CD8-positive, alpha-beta memory T cell (primary cell): ENCODE measurements at regions not wholly inside any gene's neighbourhood (a gene's known extent, or its start where the extent isn't known, plus 50 kb on each side); places are given as distances from the start of the nearest gene placed in this dataset.
A peak's percentile ranks its signal among the peaks of the same experiment; 100 is the strongest.
"Not testable (repeated sequence)": the region's sequence is repeated elsewhere in the genome, so short reads cannot be mapped to it uniquely, and the experiment has no call there.

Experiments used
- CTCF ChIA-PET: fragments of 350-600 bp; sonication (Branson Sonifier 250); formaldehyde crosslinking; loops from one replicate; lab custom pipeline; 2021; ENCODE audit warnings: antibody characterized with exemption; lab: Charles Lee
- POLR2A ChIA-PET: fragments of 350-600 bp; sonication (Branson Sonifier 250); formaldehyde crosslinking; loops from one replicate; lab custom pipeline; 2021; ENCODE audit warnings: antibody characterized with exemption; lab: Charles Lee
- DNase-seq, 5 donors: peaks; one replicate each; pipeline versions ENCODE4 v3.0.0 to v3.0.0-alpha.2; 2020 to 2022; ENCODE audit warnings: mixed read lengths in 1 of 5
- H3K27ac ChIP-seq: one replicate; pipeline ENCODE4 v1.7.0; 2013; ENCODE audit warnings: low read depth, mild to moderate bottlenecking, low read length, moderate library complexity
- H3K27me3 ChIP-seq: 2 replicates; pipeline ENCODE4 v1.7.0; 2013; ENCODE audit warnings: low read length, mild to moderate bottlenecking; ENCODE audit not compliant: insufficient read depth, poor library complexity, severe bottlenecking
- H3K36me3 ChIP-seq: 2 replicates; pipeline ENCODE4 v1.7.0; 2013; ENCODE audit warnings: mild to moderate bottlenecking, low read length, moderate library complexity; ENCODE audit not compliant: insufficient read depth
- H3K4me1 ChIP-seq: 2 replicates; pipeline ENCODE4 v1.7.0; 2013; ENCODE audit warnings: mild to moderate bottlenecking, low read length, moderate library complexity; ENCODE audit not compliant: insufficient read depth
- H3K4me3 ChIP-seq: 2 replicates; pipeline ENCODE4 v1.7.0; 2013; ENCODE audit warnings: mild to moderate bottlenecking, low read length
- H3K9me3 ChIP-seq: 2 replicates; pipeline ENCODE4 v1.7.0; 2013; ENCODE audit warnings: mild to moderate bottlenecking, low read length
- H3K27ac Mint-ChIP-seq, 8 donors: one replicate each; pipeline ENCODE4 v1.8.0; 2020 to 2021; ENCODE audit warnings: mixed read lengths in 8 of 8, mild to moderate bottlenecking in 6 of 8, inconsistent platforms in 3 of 8, moderate library complexity in 3 of 8
- H3K27me3 Mint-ChIP-seq, 2 donors: one replicate each; pipeline ENCODE4 v1.8.0; 2020 to 2021; ENCODE audit warnings: mixed read lengths in 2 of 2, mild to moderate bottlenecking in 1 of 2, moderate library complexity in 1 of 2
- H3K36me3 Mint-ChIP-seq, 3 donors: one replicate each; pipeline ENCODE4 v1.8.0; 2020 to 2021; ENCODE audit warnings: mixed read lengths in 3 of 3, inconsistent platforms in 1 of 3, mild to moderate bottlenecking in 1 of 3
- H3K4me1 Mint-ChIP-seq, 3 donors: one replicate each; pipeline ENCODE4 v1.8.0; 2020 to 2021; ENCODE audit warnings: mixed read lengths in 3 of 3, inconsistent platforms in 1 of 3, mild to moderate bottlenecking in 1 of 3
- H3K4me3 Mint-ChIP-seq, 7 donors: one replicate each; pipeline ENCODE4 v1.8.0; 2020 to 2021; ENCODE audit warnings: mixed read lengths in 7 of 7, mild to moderate bottlenecking in 6 of 7, moderate library complexity in 4 of 7, inconsistent platforms in 2 of 7
- H3K9me3 Mint-ChIP-seq, 5 donors: one replicate each; pipeline ENCODE4 v1.8.0; 2020 to 2022; ENCODE audit warnings: mixed read lengths in 5 of 5, mild to moderate bottlenecking in 3 of 5, moderate library complexity in 2 of 5, inconsistent platforms in 1 of 5

DNA sequence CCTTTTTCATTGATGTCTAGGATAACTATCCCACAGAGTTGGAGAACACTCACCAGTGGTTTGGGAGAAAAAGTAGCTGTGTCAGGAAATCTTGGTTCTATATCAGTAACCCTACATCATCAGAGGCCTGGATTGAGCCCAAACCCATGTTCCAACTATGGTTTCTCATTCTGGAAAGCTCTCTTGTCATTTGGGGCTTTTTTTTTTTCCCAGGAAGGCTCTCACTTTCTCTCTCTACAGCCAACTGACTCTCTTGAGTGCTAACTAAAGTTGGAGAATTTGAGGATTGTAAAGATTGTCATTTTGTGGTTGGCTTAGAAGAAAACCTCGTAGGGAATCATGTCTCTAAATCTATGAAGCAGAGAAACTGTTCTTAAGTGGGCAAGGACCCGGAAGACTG lies 228.2 kb upstream of the DIPK2B start:
- no peaks in the 10 kb centered on the region for H3K36me3 ChIP-seq
- no peak overlapping the region for H3K27ac ChIP-seq
- DNase-seq: no peak
- CTCF ChIA-PET: no interaction called here
- Mint-ChIP-seq H3K27me3 (peaks cover 6 to 8% of the 10 kb centered on the region in 2 donors), H3K27ac (no peak overlapping the region), H3K4me1 (no peaks in the 10 kb centered on the region), H3K9me3 (peaks cover 0 to 8% (median 0%) of the 10 kb centered on the region in 5 donors), H3K36me3 (no peaks in the 10 kb centered on the region), H3K4me3 (no peak overlapping the region)
- POLR2A ChIA-PET: no interaction called here
- H3K9me3 ChIP-seq: no peaks in the 10 kb centered on the region
- no peak overlapping the region for H3K4me3 ChIP-seq
- H3K4me1 ChIP-seq: no peaks in the 10 kb centered on the region
- no peaks in the 10 kb centered on the region for H3K27me3 ChIP-seq

DNA sequence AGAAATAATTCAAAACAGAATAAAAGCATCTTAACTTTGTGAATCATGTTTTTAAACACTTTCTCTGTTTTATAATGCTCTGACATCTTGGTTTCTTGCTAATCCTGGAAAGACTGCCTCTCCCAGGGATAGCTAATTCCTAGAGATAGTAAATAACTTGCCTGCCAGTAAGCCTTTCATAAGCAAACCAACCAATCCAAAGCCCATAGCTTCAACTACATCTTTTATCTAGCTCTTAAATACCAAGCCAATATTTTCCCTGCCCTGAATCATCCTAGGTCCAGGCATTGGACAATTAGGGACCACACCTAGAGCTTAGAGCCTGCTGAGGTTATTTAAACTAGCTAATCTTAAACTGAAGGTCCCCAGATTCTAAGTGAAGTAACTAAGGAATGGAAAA lies 223.7 kb upstream of the DIPK2B start:
- H3K27ac Mint-ChIP-seq: no peak overlapping the region
- H3K4me1 ChIP-seq: no peaks in the 10 kb centered on the region
- POLR2A ChIA-PET: no interaction called here
- no peaks in the 10 kb centered on the region for H3K9me3 ChIP-seq
- DNase-seq: no peak
- peaks cover 0 to 2% (median 0%) of the 10 kb centered on the region in 5 donors for H3K9me3 Mint-ChIP-seq
- H3K27me3 ChIP-seq: no peaks in the 10 kb centered on the region
- H3K4me3 Mint-ChIP-seq: no peak overlapping the region
- CTCF ChIA-PET: no interaction called here
- H3K36me3 ChIP-seq: no peaks in the 10 kb centered on the region
- peaks cover 8 to 12% of the 10 kb centered on the region in 2 donors for H3K27me3 Mint-ChIP-seq
- H3K4me3 ChIP-seq: no peak overlapping the region
- no peak overlapping the region for H3K27ac ChIP-seq
- no peaks in the 10 kb centered on the region for H3K36me3 Mint-ChIP-seq
- H3K4me1 Mint-ChIP-seq: no peaks in the 10 kb centered on the region

DNA sequence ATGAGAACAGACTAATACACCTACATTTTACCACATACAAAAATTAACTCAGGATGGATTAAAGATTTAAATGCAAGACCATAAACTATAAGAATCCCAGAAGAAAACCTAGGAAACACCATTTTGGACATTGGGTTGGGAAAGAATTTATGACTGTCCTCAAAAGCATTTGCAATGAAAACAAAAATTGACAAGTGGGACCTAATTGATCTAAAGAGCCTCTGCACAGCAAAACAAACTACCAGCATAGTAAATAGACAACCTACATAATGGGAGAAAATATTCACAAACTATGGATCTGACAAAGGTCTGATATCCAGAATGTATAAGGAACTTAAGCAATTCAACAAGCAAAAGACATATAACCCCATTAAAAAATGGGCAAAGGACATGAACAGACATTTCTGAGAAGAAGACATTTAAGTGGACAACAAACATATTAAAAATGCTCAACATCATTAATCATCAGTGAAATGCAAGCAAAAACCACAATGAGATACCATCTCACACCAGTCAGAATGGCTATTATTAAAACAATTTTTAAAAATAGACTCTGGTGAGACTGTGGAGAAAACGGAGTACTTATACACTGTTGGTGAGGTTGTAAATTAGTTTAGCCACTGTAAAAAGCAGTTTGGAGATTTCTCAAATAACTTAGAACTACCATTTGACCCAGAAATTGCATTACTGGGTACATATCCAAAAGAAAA lies 221.7 kb upstream of the DIPK2B start:
- Histone ChIP-seq H3K27ac (no peak overlapping the region), H3K9me3 (no peaks in the 10 kb centered on the region), H3K4me3 (no peak overlapping the region), H3K27me3 (no peaks in the 10 kb centered on the region), H3K36me3 (no peaks in the 10 kb centered on the region), H3K4me1 (no peaks in the 10 kb centered on the region)
- H3K9me3 Mint-ChIP-seq: peaks cover 0 to 2% (median 0%) of the 10 kb centered on the region in 5 donors
- no peak overlapping the region for H3K27ac Mint-ChIP-seq
- POLR2A ChIA-PET: no interaction called here
- H3K27me3 Mint-ChIP-seq: peaks cover 11 to 18% of the 10 kb centered on the region in 2 donors
- CTCF ChIA-PET: no interaction called here
- H3K36me3 Mint-ChIP-seq: no peaks in the 10 kb centered on the region
- DNase-seq: no peak
- no peaks in the 10 kb centered on the region for H3K4me1 Mint-ChIP-seq
- no peak overlapping the region for H3K4me3 Mint-ChIP-seq

DNA sequence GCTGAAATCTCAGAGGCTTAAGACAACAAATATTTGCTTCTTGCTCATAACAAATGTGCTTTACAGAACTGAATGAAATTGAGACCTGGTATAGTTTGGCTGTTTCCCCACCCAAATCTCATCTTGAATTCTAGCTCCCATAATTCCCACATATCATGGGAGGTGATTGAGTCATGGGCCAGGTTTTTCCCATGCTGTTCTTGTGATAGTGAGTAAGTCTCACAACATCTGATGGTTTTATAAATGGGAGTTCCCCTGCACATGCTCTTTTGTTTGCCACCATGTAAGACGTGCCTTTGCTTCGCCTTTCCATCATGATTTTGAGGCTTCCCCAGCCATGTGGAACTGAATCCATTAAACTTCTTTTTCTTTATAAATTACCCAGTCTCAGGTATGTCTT lies 221.1 kb upstream of the DIPK2B start:
- no peak overlapping the region for H3K4me3 ChIP-seq
- no peak overlapping the region for H3K27ac ChIP-seq
- H3K4me1 ChIP-seq: no peaks in the 10 kb centered on the region
- ChIA-PET POLR2A (no interaction called here), CTCF (no interaction called here)
- H3K27me3 ChIP-seq: no peaks in the 10 kb centered on the region
- peaks cover 0 to 2% (median 0%) of the 10 kb centered on the region in 5 donors for H3K9me3 Mint-ChIP-seq
- no peak overlapping the region for H3K27ac Mint-ChIP-seq
- H3K4me3 Mint-ChIP-seq: no peak overlapping the region
- DNase-seq: no peak
- no peaks in the 10 kb centered on the region for H3K4me1 Mint-ChIP-seq
- no peaks in the 10 kb centered on the region for H3K36me3 ChIP-seq
- H3K27me3 Mint-ChIP-seq: peaks cover 11 to 18% of the 10 kb centered on the region in 2 donors
- H3K9me3 ChIP-seq: no peaks in the 10 kb centered on the region
- no peaks in the 10 kb centered on the region for H3K36me3 Mint-ChIP-seq

DNA sequence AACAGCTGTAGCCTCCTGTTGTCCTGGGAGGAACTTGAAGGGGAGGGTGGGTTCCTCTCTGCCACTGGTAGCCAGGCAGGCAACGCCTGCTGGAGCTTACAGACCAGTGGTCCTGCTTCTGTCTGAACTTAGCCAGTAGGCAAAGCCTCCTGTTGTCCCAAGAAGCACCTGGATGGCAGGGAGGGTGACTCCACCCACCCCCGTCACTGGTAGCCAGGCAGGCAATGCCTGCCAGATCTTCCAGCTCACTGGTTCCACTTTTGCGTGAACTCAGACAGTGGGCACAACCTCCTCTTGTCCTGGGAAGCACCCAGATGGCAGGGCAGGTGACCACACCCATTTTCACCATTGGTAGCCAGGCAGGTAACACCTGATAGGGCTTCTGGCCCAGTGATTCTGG lies 203.5 kb upstream of the DIPK2B start:
- H3K27ac ChIP-seq: no peak overlapping the region
- Mint-ChIP-seq H3K27ac (no peak overlapping the region), H3K9me3 (peaks cover 0 to 5% (median 0%) of the 10 kb centered on the region in 5 donors), H3K4me1 (no peaks in the 10 kb centered on the region), H3K4me3 (no peak overlapping the region), H3K36me3 (no peaks in the 10 kb centered on the region), H3K27me3 (peaks cover 8 to 14% of the 10 kb centered on the region in 2 donors)
- no peaks in the 10 kb centered on the region for H3K4me1 ChIP-seq
- no peaks in the 10 kb centered on the region for H3K27me3 ChIP-seq
- H3K4me3 ChIP-seq: no peak overlapping the region
- DNase-seq: no peak
- H3K9me3 ChIP-seq: no peaks in the 10 kb centered on the region
- H3K36me3 ChIP-seq: no peaks in the 10 kb centered on the region
- POLR2A ChIA-PET: no interaction called here
- CTCF ChIA-PET: no interaction called here

DNA sequence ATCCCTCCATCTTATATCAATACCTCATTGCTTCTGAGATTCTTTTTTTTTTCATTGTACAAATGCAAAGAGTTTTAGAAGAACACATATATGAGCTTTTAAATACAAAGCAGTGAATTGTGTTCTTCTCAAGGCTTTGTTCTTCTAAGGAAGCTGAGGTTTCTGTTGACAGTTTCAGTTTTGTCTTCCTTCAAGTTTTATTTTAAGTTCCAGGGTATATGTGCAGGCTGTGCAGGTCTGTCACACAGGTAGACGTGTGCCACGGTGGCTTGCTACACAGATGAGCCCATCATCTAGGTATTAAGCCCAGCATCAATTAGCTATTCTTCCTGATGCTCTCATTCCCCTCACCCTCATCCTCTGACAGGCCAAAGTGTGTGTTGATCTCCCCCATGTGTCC lies 201.2 kb upstream of the DIPK2B start:
- ChIA-PET POLR2A (no interaction called here), CTCF (no interaction called here)
- Mint-ChIP-seq H3K27ac (no peak overlapping the region), H3K4me1 (no peaks in the 10 kb centered on the region), H3K4me3 (no peak overlapping the region), H3K9me3 (peaks cover 0 to 13% (median 5%) of the 10 kb centered on the region in 5 donors), H3K36me3 (no peaks in the 10 kb centered on the region), H3K27me3 (peaks cover 9 to 14% of the 10 kb centered on the region in 2 donors)
- Histone ChIP-seq H3K36me3 (no peaks in the 10 kb centered on the region), H3K4me3 (no peak overlapping the region), H3K4me1 (no peaks in the 10 kb centered on the region), H3K27me3 (no peaks in the 10 kb centered on the region), H3K9me3 (no peaks in the 10 kb centered on the region), H3K27ac (no peak overlapping the region)
- no peak for DNase-seq

DNA sequence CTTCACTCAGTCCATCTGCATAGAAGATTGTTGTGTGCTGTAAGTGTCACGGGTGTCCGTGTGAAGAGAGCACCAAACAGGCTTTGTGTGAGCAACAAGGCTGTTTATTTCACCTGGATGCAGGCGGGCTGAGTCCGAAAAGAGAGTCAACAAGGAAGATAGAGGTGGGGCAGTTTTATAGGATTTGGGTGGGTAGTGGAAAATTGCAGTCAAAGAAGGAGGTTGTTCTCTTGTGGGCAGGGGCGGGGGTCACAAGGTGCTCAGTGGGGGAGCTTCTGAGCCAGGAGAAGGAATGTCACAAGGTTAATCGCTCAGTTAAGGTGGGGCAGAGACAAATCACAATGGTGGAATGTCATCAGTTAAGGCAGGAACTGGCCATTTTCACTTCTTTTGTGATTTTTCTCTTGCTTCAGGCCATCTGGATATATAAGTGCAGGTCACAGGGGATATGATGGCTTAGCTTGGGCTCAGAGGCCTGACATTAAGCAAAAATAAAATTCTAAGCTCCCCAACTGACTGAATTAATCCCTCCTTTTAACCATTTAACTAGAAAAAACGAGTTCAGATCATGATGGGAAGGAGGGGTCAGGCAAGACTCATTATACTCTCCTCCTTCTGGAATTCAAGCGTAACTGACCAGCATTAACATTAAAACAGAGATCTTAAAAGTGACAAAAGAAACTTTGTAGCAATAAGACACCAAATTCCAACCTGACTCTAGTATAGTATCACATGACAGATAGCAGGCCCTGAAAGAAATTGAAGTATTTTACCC lies 200.5 kb upstream of the DIPK2B start:
- H3K9me3 ChIP-seq, H3K4me3 Mint-ChIP-seq, H3K36me3 ChIP-seq, H3K36me3 Mint-ChIP-seq, DNase-seq, POLR2A ChIA-PET, H3K4me1 ChIP-seq, CTCF ChIA-PET, H3K4me3 ChIP-seq, H3K27me3 ChIP-seq, H3K27ac ChIP-seq, H3K4me1 Mint-ChIP-seq: not testable (repeated sequence)
- Mint-ChIP-seq H3K27me3 (peaks cover 11 to 14% of the 10 kb centered on the region in 2 donors), H3K27ac (peak overlapping the region in 1 of 8 donors; percentile 8), H3K9me3 (peaks cover 3 to 18% (median 9%) of the 10 kb centered on the region in 5 donors)

DNA sequence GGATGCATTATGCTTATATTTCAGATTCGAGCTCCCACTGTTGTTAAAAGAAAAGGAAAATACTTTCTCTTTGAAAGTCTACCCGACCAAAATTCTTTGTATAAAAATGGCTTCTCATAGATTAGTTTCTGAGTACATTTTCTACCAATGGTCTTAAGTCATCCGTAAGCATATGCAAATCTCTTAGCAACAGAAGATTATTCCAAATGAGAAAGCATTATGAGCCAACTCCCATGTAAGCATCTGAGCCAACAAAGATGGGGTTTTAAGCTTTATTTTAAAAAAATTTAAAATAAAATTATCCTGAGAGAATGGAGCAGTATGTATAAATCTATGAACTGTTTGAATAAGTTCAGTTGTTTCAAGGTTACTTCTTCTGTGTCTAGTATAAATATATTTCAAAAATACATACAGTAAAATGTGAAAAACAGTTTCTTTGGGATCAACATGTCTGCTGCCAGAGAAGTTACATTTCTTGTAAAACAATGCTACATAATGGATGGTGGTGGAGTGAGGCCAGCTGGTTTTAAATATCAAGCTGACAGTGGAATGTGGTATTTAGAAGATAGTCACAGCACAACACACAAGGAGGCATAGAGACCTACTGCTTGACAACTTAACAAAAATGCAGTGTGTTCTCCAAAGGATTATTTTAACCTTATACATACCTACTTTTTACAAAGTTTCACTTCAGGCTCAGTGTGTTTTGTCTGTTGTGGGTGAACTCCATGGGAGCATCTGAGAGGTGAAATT lies 199.5 kb upstream of the DIPK2B start:
- Histone ChIP-seq H3K27ac (no peak overlapping the region), H3K36me3 (no peaks in the 10 kb centered on the region), H3K4me3 (no peak overlapping the region), H3K4me1 (no peaks in the 10 kb centered on the region), H3K27me3 (no peaks in the 10 kb centered on the region), H3K9me3 (no peaks in the 10 kb centered on the region)
- CTCF ChIA-PET: no interaction called here
- Mint-ChIP-seq H3K9me3 (peaks cover 5 to 22% (median 14%) of the 10 kb centered on the region in 5 donors), H3K4me3 (no peak overlapping the region), H3K36me3 (no peaks in the 10 kb centered on the region), H3K27me3 (peaks cover 11 to 12% of the 10 kb centered on the region in 2 donors), H3K27ac (no peak overlapping the region), H3K4me1 (no peaks in the 10 kb centered on the region)
- POLR2A ChIA-PET: no interaction called here
- DNase-seq: no peak
